Stomach (tissue), 8 donors: ENCODE measurements at regions not wholly inside any gene's neighbourhood (a gene's known extent, or its start where the extent isn't known, plus 50 kb on each side); places are given as distances from the start of the nearest gene placed in this dataset.
"Not testable (repeated sequence)": the region's sequence is repeated elsewhere in the genome, so short reads cannot be mapped to it uniquely, and the experiment has no call there.

Experiments used
- DNase-seq, 2 donors: peaks; one replicate each; pipeline versions ENCODE4 v3.0.0 to v3.0.0-alpha.2; 2013 to 2019
- H3K27ac ChIP-seq, 5 donors: fragments of 200-600 bp in 4 of 5; sonication (generic) in 4 of 5; one replicate each; pipeline ENCODE4 v1.5.1; 2013 to 2019; ENCODE audit warnings: mild to moderate bottlenecking in 1 of 5, moderate library complexity in 1 of 5
- H3K27me3 ChIP-seq, 3 donors: fragments of 200-600 bp; sonication (generic); one replicate each; pipeline ENCODE4 v1.5.1; 2017 to 2019; ENCODE audit warnings: mixed run types in 1 of 3
- H3K36me3 ChIP-seq, 4 donors: fragments of 200-600 bp; sonication (generic); 1 replicate in 3 of 4; 2 replicates in 1 of 4; pipeline ENCODE4 v1.5.1; 2016 to 2019
- H3K4me1 ChIP-seq, 4 donors: fragments of 200-600 bp; sonication (generic); one replicate each; pipeline ENCODE4 v1.5.1; 2016 to 2019
- H3K4me3 ChIP-seq, 4 donors: fragments of 200-600 bp; sonication (generic) in 3 of 4; one replicate each; pipeline ENCODE4 v1.5.1; 2016 to 2019; ENCODE audit warnings: mild to moderate bottlenecking in 1 of 4
- H3K9me3 ChIP-seq, 4 donors: fragments of 200-600 bp; sonication (generic); one replicate each; pipeline ENCODE4 v1.5.1; 2016 to 2019
- CTCF ChIP-seq, 7 experiments: fragments of 450-650 bp in 4 of 7; fragments of 200-600 bp in 3 of 7; sonication (generic) in 3 of 7; IDR thresholded peaks; one replicate each; pipeline ENCODE4 v1.5.1; 2016 to 2019; ENCODE audit warnings: antibody characterized with exemption in 7 of 7, control low read depth in 2 of 7, mild to moderate bottlenecking in 1 of 7
- EP300 ChIP-seq: sonication (generic); formaldehyde crosslinking; IDR thresholded peaks from one replicate; pipeline ENCODE4 v1.6.1; 2017; ENCODE audit warnings: antibody characterized with exemption
- POLR2A ChIP-seq, 4 donors: fragments of 450-650 bp; IDR thresholded peaks; one replicate each; pipeline ENCODE4 v1.6.1; 2016; ENCODE audit warnings: antibody characterized with exemption in 4 of 4, control low read depth in 2 of 4, mild to moderate bottlenecking in 1 of 4, moderate library complexity in 1 of 4
- POLR2AphosphoS5 ChIP-seq, 3 donors: sonication (generic); formaldehyde crosslinking; IDR thresholded peaks; one replicate each; pipeline ENCODE4 v1.6.1; 2016; ENCODE audit warnings: antibody characterized with exemption in 3 of 3
- WGBS, 5 donors: extraction: QIAGEN DNeasy Blood & Tissue Kit in 3 of 5; methylation state at CpG; one replicate each; pipeline versions ENCODE4 v1.1.5 to v1.1.7; 2013 to 2018; 5-methylcytosine and 5-hydroxymethylcytosine counted together
- intact Hi-C: fragments of 100-400 bp; cut with DNase I; formaldehyde crosslinking; loops from one replicate; pipeline ENCODE4 v1.15.1; 2023; ENCODE audit warnings: low total_unique reads
- donor health status: healthy with polysubstance abuse.
- donor health status: Bipolar disorder and iron deficiency.
- donor health status: healthy.

GRCh38 chr11:57903441-57904123, 120.1 kb upstream of the OR9Q1 start:
- 33 to 60% (median 52%) methylated on average over 11 of the region's 11 CpGs for WGBS, 5 donors
- Histone ChIP-seq H3K4me3 (no peak overlapping the region), H3K36me3 (no peaks in the 10 kb centered on the region), H3K4me1 (no peaks in the 10 kb centered on the region), H3K27me3 (no peaks in the 10 kb centered on the region), H3K27ac (no peak overlapping the region), H3K9me3 (no peaks in the 10 kb centered on the region)
- intact Hi-C loops: no loop called here
- TF ChIP-seq POLR2AphosphoS5 (IDR thresholded peaks at IDR 0.05): no peak
- TF ChIP-seq POLR2A (IDR thresholded peaks at IDR 0.05): no peak
- DNase-seq: peak; percentile 49 to 63

- H3K27ac ChIP-seq: no peak overlapping the region
- H3K36me3 ChIP-seq: no peaks in the 10 kb centered on the region
- no peak overlapping the region for H3K4me3 ChIP-seq
- 79 to 85% (median 84%) methylated on average over 10 of the region's 10 CpGs for WGBS, 5 donors
- intact Hi-C loops: no loop called here
- no peaks in the 10 kb centered on the region for H3K27me3 ChIP-seq
- H3K9me3 ChIP-seq: no peaks in the 10 kb centered on the region
- H3K4me1 ChIP-seq: no peaks in the 10 kb centered on the region
- no peak for DNase-seq
- no peak for TF ChIP-seq EP300
- no peak for TF ChIP-seq POLR2AphosphoS5 (IDR thresholded peaks at IDR 0.05)
- no peak for TF ChIP-seq CTCF (IDR thresholded peaks at IDR 0.05)
- TF ChIP-seq POLR2A (IDR thresholded peaks at IDR 0.05): no peak
These were observed 119.3 kb upstream of the OR9Q1 start for GRCh38 chr11:57904376-57904775.

- Histone ChIP-seq H3K36me3 (no peaks in the 10 kb centered on the region), H3K27me3 (no peaks in the 10 kb centered on the region), H3K4me1 (no peaks in the 10 kb centered on the region), H3K4me3 (no peak overlapping the region), H3K27ac (no peak overlapping the region), H3K9me3 (no peaks in the 10 kb centered on the region)
- intact Hi-C loops: no loop called here
- 74 to 85% (median 79%) methylated on average over 2 of the region's 2 CpGs for WGBS, 5 donors
- no peak for DNase-seq
- no peak for TF ChIP-seq POLR2AphosphoS5 (IDR thresholded peaks at IDR 0.05)
- TF ChIP-seq CTCF (IDR thresholded peaks at IDR 0.05): no peak
- TF ChIP-seq EP300: no peak
- no peak for TF ChIP-seq POLR2A (IDR thresholded peaks at IDR 0.05)
These were observed 118.2 kb upstream of the OR9Q1 start for GRCh38 chr11:57905439-57905838.

- H3K36me3 ChIP-seq, H3K4me3 ChIP-seq, DNase-seq, H3K9me3 ChIP-seq, H3K27me3 ChIP-seq, H3K27ac ChIP-seq, intact Hi-C loops, H3K4me1 ChIP-seq: not testable (repeated sequence)
- 86 to 90% (median 88%) methylated on average over 2 of the region's 2 CpGs for WGBS, 5 donors
These were observed 115.3 kb upstream of the OR9Q1 start for GRCh38 chr11:57908399-57908798.

GRCh38 chr11:57911522-57911921, 112.2 kb upstream of the OR9Q1 start:
- H3K36me3 ChIP-seq, intact Hi-C loops, H3K4me3 ChIP-seq, H3K27me3 ChIP-seq, DNase-seq, H3K27ac ChIP-seq, H3K4me1 ChIP-seq, H3K9me3 ChIP-seq: not testable (repeated sequence)
- 60 to 75% (median 67%) methylated on average over 4 of the region's 4 CpGs for WGBS, 5 donors
